GM12878 (cell line): ENCODE measurements at regions not wholly inside any gene's neighbourhood (a gene's known extent, or its start where the extent isn't known, plus 50 kb on each side); places are given as distances from the start of the nearest gene placed in this dataset.

Source experiments
- ATAC-seq: fragments of 200-7000 bp; cut with Tn5 transposase; 3 replicates; pipeline ENCODE4 v1.9.1; 2020; ENCODE audit warnings: mild to moderate bottlenecking, moderate library complexity
- BruUV-seq: library from RNA; stranded (reverse); fragments of 400-500 nt; replicated peaks from 2 replicates; lab custom pipeline; 2021; lab: Mats Ljungman, UMichigan
- CTCF ChIA-PET: fragments of 300-600 bp; sonication (Branson Sonifier 250); formaldehyde crosslinking; extraction: SDS; loops from one replicate; lab custom pipeline; 2021; ENCODE audit warnings: inconsistent platforms; lab: Yijun Ruan, JAX
- POLR2A ChIA-PET: fragments of 350-600 bp; formaldehyde crosslinking; extraction: SDS; loops from one replicate; lab custom pipeline; 2021; ENCODE audit warnings: inconsistent platforms; lab: Charles Lee
- RAD21 ChIA-PET: fragments of 300-600 bp; sonication (Branson Sonifier 250); formaldehyde crosslinking; loops from one replicate; lab custom pipeline; 2023; ENCODE audit warnings: antibody characterized with exemption; ENCODE audit not compliant: unreplicated experiment; lab: Charles Lee
- SMC1A ChIA-PET: fragments of 300-600 bp; sonication (Branson Sonifier 250); formaldehyde crosslinking; loops from one replicate; lab custom pipeline; 2023; ENCODE audit not compliant: unreplicated experiment, uncharacterized antibody; lab: Charles Lee
- DNase-seq: peaks from one replicate; pipeline ENCODE4 v3.0.0-alpha.2; 2011; ENCODE audit warnings: low read depth, low spot score
- FAIRE-seq: peaks from 3 replicates; lab custom pipeline; 2011; peaks lifted over from hg19 to GRCh38; lab: Jason Lieb, UNC
- H2AFZ ChIP-seq: 2 replicates; pipeline ENCODE4 v1.6.0; 2011; ENCODE audit warnings: low read depth, low read length, control low read depth; ENCODE audit not compliant: control insufficient read depth
- H3K27ac ChIP-seq: 2 replicates; pipeline ENCODE4 v1.5.1; 2011; ENCODE audit warnings: control low read depth; ENCODE audit not compliant: control insufficient read depth, insufficient read depth
- H3K27me3 ChIP-seq, 2 experiments: replicated peaks in 1 of 2; 2 replicates each; pipeline versions ENCODE4 v1.6.0 to v1.6.1; 2011; ENCODE audit warnings: low read length in 1 of 2; ENCODE audit not compliant: control insufficient read depth in 2 of 2, insufficient read depth in 2 of 2
- H3K36me3 ChIP-seq, 2 experiments: 2 replicates each; pipeline ENCODE4 v1.5.1; 2011; ENCODE audit warnings: low read length in 1 of 2; ENCODE audit not compliant: control insufficient read depth in 2 of 2, insufficient read depth in 2 of 2
- H3K4me1 ChIP-seq: 2 replicates; pipeline ENCODE4 v1.6.1; 2011; ENCODE audit warnings: mild to moderate bottlenecking, low read length, moderate library complexity, mixed read lengths; ENCODE audit not compliant: control insufficient read depth, insufficient read depth
- H3K4me2 ChIP-seq: 2 replicates; pipeline ENCODE4 v1.6.0; 2011; ENCODE audit warnings: control low read depth; ENCODE audit not compliant: control insufficient read depth, insufficient read depth
- H3K4me3 ChIP-seq: fragments of 200-600 bp; sonication (generic); 2 replicates; pipeline ENCODE4 v1.5.1; 2016
- H3K79me2 ChIP-seq: 2 replicates; pipeline ENCODE4 v1.6.0; 2011; ENCODE audit warnings: low read length; ENCODE audit not compliant: control insufficient read depth, insufficient read depth
- H3K9ac ChIP-seq: 2 replicates; pipeline ENCODE4 v1.8.0; 2011; ENCODE audit warnings: low read length, control low read depth, mixed read lengths; ENCODE audit not compliant: control insufficient read depth, insufficient read depth
- H3K9me3 ChIP-seq: replicated peaks from 3 replicates; pipeline ENCODE4 v1.5.1; 2011; ENCODE audit warnings: mild to moderate bottlenecking, low read length; ENCODE audit not compliant: control insufficient read depth, insufficient read depth
- H4K20me1 ChIP-seq: 2 replicates; pipeline ENCODE4 v1.6.0; 2011; ENCODE audit not compliant: control insufficient read depth, insufficient read depth
- ATF2 ChIP-seq: IDR thresholded peaks from 2 replicates; pipeline ENCODE4 v1.6.1; 2012; ENCODE audit warnings: low read length, inconsistent platforms
- ETV6 ChIP-seq, 2 experiments: fragments of 450-650 bp in 1 of 2; IDR thresholded peaks in 1 of 2; conservative IDR thresholded peaks in 1 of 2; 2 replicates each; pipeline ENCODE4 v1.6.1; 2014; ENCODE audit warnings: antibody characterized with exemption in 1 of 2, borderline replicate concordance in 1 of 2, low read depth in 1 of 2, mild to moderate bottlenecking in 1 of 2, moderate library complexity in 1 of 2
- IRF4 ChIP-seq: IDR thresholded peaks from 2 replicates; pipeline ENCODE4 v1.6.1; 2011; ENCODE audit warnings: low read depth, low read length
- JUND ChIP-seq: IDR thresholded peaks from 2 replicates; pipeline ENCODE4 v1.6.1; 2012; ENCODE audit warnings: low read depth, mild to moderate bottlenecking, low read length, improper control_type of control experiment, moderate library complexity
- MYC ChIP-seq: IDR thresholded peaks from 2 replicates; pipeline ENCODE4 v1.6.1; 2011; ENCODE audit warnings: mild to moderate bottlenecking, low read length, moderate library complexity, inconsistent platforms; ENCODE audit not compliant: insufficient read depth, insufficient replicate concordance, insufficient read length, severe bottlenecking
- PAX5 ChIP-seq: IDR thresholded peaks from 2 replicates; pipeline ENCODE4 v1.6.1; 2011; ENCODE audit warnings: low read depth, low read length, borderline replicate concordance
- RELA ChIP-seq: fragments of 450-650 bp; IDR thresholded peaks from 2 replicates; pipeline ENCODE4 v1.8.0; 2014; ENCODE audit warnings: borderline replicate concordance; ENCODE audit not compliant: partially characterized antibody
- RFX5 ChIP-seq: IDR thresholded peaks from 2 replicates; pipeline ENCODE4 v1.6.1; 2011; ENCODE audit warnings: low read depth, low read length, improper control_type of control experiment
- RUNX3 ChIP-seq: IDR thresholded peaks from 2 replicates; pipeline ENCODE4 v1.6.1; 2012; ENCODE audit warnings: low read length, inconsistent platforms
- SMARCA5 ChIP-seq: fragments of 450-650 bp; IDR thresholded peaks from 2 replicates; pipeline ENCODE4 v1.6.1; 2017; ENCODE audit warnings: mild to moderate bottlenecking
- SPI1 ChIP-seq: IDR thresholded peaks from 2 replicates; pipeline ENCODE4 v1.6.1; 2011; ENCODE audit warnings: low read depth, mild to moderate bottlenecking, low read length, moderate library complexity, borderline replicate concordance; ENCODE audit not compliant: insufficient read depth
- SREBF1 ChIP-seq: IDR thresholded peaks from 2 replicates; pipeline ENCODE4 v1.6.1; 2012; ENCODE audit warnings: mild to moderate bottlenecking, low read length
- SRF ChIP-seq, 2 experiments: IDR thresholded peaks; 2 replicates each; pipeline ENCODE4 v1.6.1; 2011; ENCODE audit warnings: low read depth in 2 of 2, low read length in 2 of 2, mild to moderate bottlenecking in 1 of 2, moderate library complexity in 1 of 2
- STAT3 ChIP-seq: IDR thresholded peaks from 2 replicates; pipeline ENCODE4 v1.6.1; 2011; ENCODE audit warnings: low read depth, low read length, improper control_type of control experiment
- TAF1 ChIP-seq: IDR thresholded peaks from 2 replicates; pipeline ENCODE4 v1.6.1; 2011; ENCODE audit warnings: mild to moderate bottlenecking, low read depth, low read length, borderline replicate concordance
- ZNF274 ChIP-seq: IDR thresholded peaks from one replicate; pipeline ENCODE4 v1.8.0; 2011; ENCODE audit not compliant: insufficient read length, insufficient read depth
- WGBS: methylation state at CpG from one replicate; pipeline ENCODE4 v1.1.6; 2016; ENCODE audit warnings: low lambda C conversion rate; ENCODE audit not compliant: insufficient replicate concordance, insufficient coverage; ENCODE audit errors: missing lambda C conversion rate; 5-methylcytosine and 5-hydroxymethylcytosine counted together
- in situ Hi-C: fragments of 300-500 bp; cut with MboI; formaldehyde crosslinking; loops from 9 replicates; pipeline ENCODE4 v1.14.3; 2018; ENCODE audit warnings: mixed read lengths
- intact Hi-C: fragments of 100-400 bp; cut with micrococcal nuclease; formaldehyde crosslinking; loops from one replicate; pipeline ENCODE4 v1.14.2; 2022; ENCODE audit not compliant: unreplicated experiment
- TF ChIP-seq, protein P1 (sequence below): IDR thresholded peaks from 2 replicates; pipeline ENCODE4 v1.6.1; 2011; ENCODE audit warnings: borderline replicate concordance, low read depth, mild to moderate bottlenecking, moderate library complexity, low read length; ENCODE audit not compliant: insufficient read depth, poor library complexity, severe bottlenecking

- RAD21 ChIA-PET, result no interaction called here
- Histone ChIP-seq H3K4me3 (no peak overlapping the region), H3K36me3 (no peaks in the 10 kb centered on the region), H2AFZ (no peak overlapping the region), H3K9ac (no peak overlapping the region), H3K27me3 (no peaks in the 10 kb centered on the region), H3K79me2 (no peaks in the 10 kb centered on the region), H3K4me1 (no peaks in the 10 kb centered on the region), H3K27ac (no peak overlapping the region), H3K4me2 (no peak overlapping the region), H4K20me1 (no peaks in the 10 kb centered on the region), H3K9me3 (no peaks in the 10 kb centered on the region)
- in situ Hi-C loops, result no loop called here
- FAIRE-seq, result no peak
- WGBS, result 0% methylated on average over 2 of the region's 2 CpGs
- DNase-seq, result no peak
- intact Hi-C loops, result no loop called here
- TF ChIP-seq RELA, result no peak
- TF ChIP-seq RUNX3, result no peak
- no peak for TF ChIP-seq PAX5
- no peak for TF ChIP-seq SREBF1
- TF ChIP-seq JUND, result no peak
- TF ChIP-seq MYC, result no peak
- TF ChIP-seq SMARCA5, result no peak
- TF ChIP-seq RFX5, result no peak
- TF ChIP-seq ETV6 (conservative IDR thresholded peaks at IDR 0.05 in 1 of 2, IDR thresholded peaks at IDR 0.05 in 1 of 2; ENCODE audit: borderline replicate concordance in 1 of 2, low read depth in 1 of 2), result no peak
- no peak for TF ChIP-seq SRF (IDR thresholded peaks at IDR 0.05; ENCODE audit: low read depth in 2 of 2, low read length in 2 of 2)
- TF ChIP-seq SPI1, result no peak
- no peak for TF ChIP-seq STAT3
- no peak for TF ChIP-seq ZNF274
- TF ChIP-seq IRF4, result no peak
- TF ChIP-seq ATF2, result no peak
- TF ChIP-seq, protein P1, sequence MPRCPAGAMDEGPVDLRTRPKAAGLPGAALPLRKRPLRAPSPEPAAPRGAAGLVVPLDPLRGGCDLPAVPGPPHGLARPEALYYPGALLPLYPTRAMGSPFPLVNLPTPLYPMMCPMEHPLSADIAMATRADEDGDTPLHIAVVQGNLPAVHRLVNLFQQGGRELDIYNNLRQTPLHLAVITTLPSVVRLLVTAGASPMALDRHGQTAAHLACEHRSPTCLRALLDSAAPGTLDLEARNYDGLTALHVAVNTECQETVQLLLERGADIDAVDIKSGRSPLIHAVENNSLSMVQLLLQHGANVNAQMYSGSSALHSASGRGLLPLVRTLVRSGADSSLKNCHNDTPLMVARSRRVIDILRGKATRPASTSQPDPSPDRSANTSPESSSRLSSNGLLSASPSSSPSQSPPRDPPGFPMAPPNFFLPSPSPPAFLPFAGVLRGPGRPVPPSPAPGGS, result no peak
- no peak for TF ChIP-seq TAF1
- POLR2A ChIA-PET, result no interaction called here
- no TSS peak for BruUV-seq
- ATAC-seq, result no peak
- SMC1A ChIA-PET, result interaction anchor here (1.4 kb wide), 1 partner anchor 10 kb away, joined by 3 read pairs; no protein-coding TSS in a partner anchor
- CTCF ChIA-PET, result no interaction called here
These were observed 122.4 kb upstream of the PRR32 start for GRCh38 chrX:126697091-126697490.
